Lower leg skin (tissue), 4 donors: ENCODE measurements at regions not wholly inside any gene's neighbourhood (a gene's known extent, or its start where the extent isn't known, plus 50 kb on each side); places are given as distances from the start of the nearest gene placed in this dataset.

Source experiments
- DNase-seq, 2 donors: peaks; one replicate each; pipeline ENCODE4 v3.0.0-alpha.2; 2019; ENCODE audit warnings: low spot score in 2 of 2
- H3K4me3 ChIP-seq: fragments of 200-600 bp; sonication (generic); 2 replicates; pipeline ENCODE4 v1.5.1; 2017; ENCODE audit warnings: mild to moderate bottlenecking, low read depth; ENCODE audit not compliant: poor library complexity, severe bottlenecking
- CTCF ChIP-seq, 3 donors: fragments of 450-650 bp; IDR thresholded peaks; one replicate each; pipeline ENCODE4 v1.5.1; 2016; ENCODE audit warnings: antibody characterized with exemption in 3 of 3, mild to moderate bottlenecking in 3 of 3, moderate library complexity in 2 of 3
- POLR2A ChIP-seq, 2 donors: fragments of 450-650 bp; IDR thresholded peaks; one replicate each; pipeline ENCODE4 v1.6.1; 2016 to 2017; ENCODE audit warnings: antibody characterized with exemption in 2 of 2, mild to moderate bottlenecking in 1 of 2, moderate library complexity in 1 of 2
- WGBS, 2 donors: methylation state at CpG; one replicate each; pipeline ENCODE4 v1.1.5; 2018; 5-methylcytosine and 5-hydroxymethylcytosine counted together
- intact Hi-C: fragments of 100-400 bp; cut with DNase I; formaldehyde crosslinking; loops from one replicate; pipeline ENCODE4 v1.15.0; 2023; ENCODE audit warnings: low total_unique reads

- H3K4me3 ChIP-seq, result no peak overlapping the region
- DNase-seq, result no peak
- intact Hi-C loops, result no loop called here
- WGBS, 2 donors, result 56 to 67% methylated on average over 2 of the region's 2 CpGs
- TF ChIP-seq CTCF (IDR thresholded peaks at IDR 0.05) (no peak), POLR2A (IDR thresholded peaks at IDR 0.05) (no peak)
Observed at GRCh38 chr9:1962122-1962521, 53.0 kb upstream of the SMARCA2 start.

- DNase-seq, result no peak
- intact Hi-C loops, result no loop called here
- TF ChIP-seq POLR2A (IDR thresholded peaks at IDR 0.05) (no peak), CTCF (IDR thresholded peaks at IDR 0.05) (no peak)
- H3K4me3 ChIP-seq, result no peak overlapping the region
Observed at GRCh38 chr9:1962588-1963106, 52.5 kb upstream of the SMARCA2 start.

GRCh38 chr9:1964093-1964492 is 51.1 kb upstream of the SMARCA2 start:
- no peak for TF ChIP-seq POLR2A (IDR thresholded peaks at IDR 0.05)
- no peak for TF ChIP-seq CTCF (IDR thresholded peaks at IDR 0.05)
- H3K4me3 ChIP-seq, result no peak overlapping the region
- intact Hi-C loops, result no loop called here
- DNase-seq, result no peak
- WGBS, 2 donors, result 74 to 84% methylated on average over 2 of the region's 2 CpGs
